Mesenchymal stem cell (in vitro differentiated cells and primary cell): ENCODE measurements at regions not wholly inside any gene's neighbourhood (a gene's known extent, or its start where the extent isn't known, plus 50 kb on each side); places are given as distances from the start of the nearest gene placed in this dataset.

ENCODE experiments used
- DNase-seq: peaks from one replicate; pipeline ENCODE4 v3.0.0-alpha.2; 2013
- H2AFZ ChIP-seq: one replicate; pipeline ENCODE4 v1.6.1; 2013; ENCODE audit warnings: low read depth, mild to moderate bottlenecking, control low read depth, inconsistent platforms, low read length, moderate library complexity
- H2AK5ac ChIP-seq: 2 replicates; pipeline ENCODE4 v1.6.1; 2013; ENCODE audit warnings: low read length, moderate library complexity, mild to moderate bottlenecking, inconsistent platforms; ENCODE audit not compliant: severe bottlenecking
- H2BK120ac ChIP-seq: one replicate; pipeline ENCODE4 v1.6.1; 2013; ENCODE audit warnings: low read depth, mild to moderate bottlenecking, inconsistent platforms, low read length, moderate library complexity
- H2BK12ac ChIP-seq, 2 experiments: one replicate each; pipeline ENCODE4 v1.6.1; 2013; ENCODE audit warnings: inconsistent platforms in 2 of 2, low read length in 2 of 2, mild to moderate bottlenecking in 2 of 2, moderate library complexity in 2 of 2, control low read depth in 1 of 2
- H2BK15ac ChIP-seq: one replicate; pipeline ENCODE4 v1.6.1; 2013; ENCODE audit warnings: mild to moderate bottlenecking, low read depth, inconsistent platforms; ENCODE audit not compliant: poor library complexity, severe bottlenecking
- H2BK5ac ChIP-seq: 2 replicates; pipeline ENCODE4 v1.6.1; 2013; ENCODE audit warnings: low read depth, mild to moderate bottlenecking, low read length, control low read depth, inconsistent platforms; ENCODE audit not compliant: poor library complexity, severe bottlenecking
- H3K14ac ChIP-seq, 2 experiments: one replicate each; pipeline ENCODE4 v1.6.1; 2013; ENCODE audit warnings: inconsistent platforms in 2 of 2, low read length in 2 of 2, control low read depth in 1 of 2, mild to moderate bottlenecking in 1 of 2, moderate library complexity in 1 of 2
- H3K18ac ChIP-seq, 2 experiments: one replicate each; pipeline ENCODE4 v1.6.1; 2013; ENCODE audit warnings: inconsistent platforms in 2 of 2, low read length in 2 of 2, control low read depth in 1 of 2, low read depth in 1 of 2, mild to moderate bottlenecking in 1 of 2
- H3K23ac ChIP-seq, 2 experiments: one replicate each; pipeline ENCODE4 v1.6.1; 2013; ENCODE audit warnings: inconsistent platforms in 2 of 2, low read length in 2 of 2, mild to moderate bottlenecking in 2 of 2, moderate library complexity in 2 of 2, control low read depth in 1 of 2
- H3K27ac ChIP-seq: 2 replicates; pipeline ENCODE4 v1.5.1; 2013; ENCODE audit warnings: mild to moderate bottlenecking, moderate library complexity, low read length, control low read depth, inconsistent platforms; ENCODE audit not compliant: poor library complexity, severe bottlenecking
- H3K27me3 ChIP-seq, 2 experiments: 2 replicates each; pipeline versions ENCODE4 v1.6.1 to v1.7.0; 2013; ENCODE audit warnings: low read length in 2 of 2, mild to moderate bottlenecking in 2 of 2, moderate library complexity in 2 of 2, control low read depth in 1 of 2, inconsistent platforms in 1 of 2; ENCODE audit not compliant: control insufficient read depth in 1 of 2, insufficient read depth in 1 of 2
- H3K36me3 ChIP-seq, 2 experiments: 2 replicates each; pipeline versions ENCODE4 v1.6.1 to v1.7.0; 2013; ENCODE audit warnings: low read length in 2 of 2, control low read depth in 1 of 2, inconsistent platforms in 1 of 2, low read depth in 1 of 2, mild to moderate bottlenecking in 1 of 2; ENCODE audit not compliant: insufficient read depth in 2 of 2, control insufficient read depth in 1 of 2
- H3K4ac ChIP-seq, 2 experiments: one replicate each; pipeline ENCODE4 v1.6.1; 2013; ENCODE audit warnings: inconsistent platforms in 2 of 2, low read length in 2 of 2, mild to moderate bottlenecking in 2 of 2, moderate library complexity in 2 of 2, control low read depth in 1 of 2, low read depth in 1 of 2
- H3K4me1 ChIP-seq: 2 replicates; pipeline ENCODE4 v1.6.1; 2013; ENCODE audit warnings: low read depth, low read length, control low read depth; ENCODE audit not compliant: control insufficient read depth, insufficient read depth
- H3K4me2 ChIP-seq: 2 replicates; pipeline ENCODE4 v1.6.1; 2013; ENCODE audit warnings: low read length, mild to moderate bottlenecking, inconsistent platforms; ENCODE audit not compliant: poor library complexity, severe bottlenecking
- H3K4me3 ChIP-seq, 2 experiments: 2 replicates each; pipeline versions ENCODE4 v1.5.1 to v1.7.0; 2013; ENCODE audit warnings: low read length in 2 of 2, mild to moderate bottlenecking in 2 of 2, control low read depth in 1 of 2, low read depth in 1 of 2; ENCODE audit not compliant: insufficient read depth in 1 of 2
- H3K79me1 ChIP-seq: replicated peaks from 2 replicates; pipeline ENCODE4 v1.6.1; 2013; ENCODE audit warnings: mild to moderate bottlenecking, control low read depth, low read length, inconsistent platforms; ENCODE audit not compliant: poor library complexity, severe bottlenecking
- H3K9ac ChIP-seq: 2 replicates; pipeline ENCODE4 v1.7.0; 2013; ENCODE audit warnings: mild to moderate bottlenecking, low read length, moderate library complexity
- H3K9me3 ChIP-seq: 2 replicates; pipeline ENCODE4 v1.7.0; 2013; ENCODE audit warnings: mild to moderate bottlenecking, low read length; ENCODE audit not compliant: control insufficient read depth
- H4K8ac ChIP-seq: one replicate; pipeline ENCODE4 v1.6.1; 2013; ENCODE audit warnings: inconsistent platforms, mild to moderate bottlenecking, low read length, moderate library complexity
- H4K91ac ChIP-seq: one replicate; pipeline ENCODE4 v1.6.1; 2013; ENCODE audit warnings: mild to moderate bottlenecking, low read length, inconsistent platforms
- WGBS: methylation state at CpG from one replicate; pipeline ENCODE4 v1.1.7; 2013; ENCODE audit warnings: mixed read lengths; 5-methylcytosine and 5-hydroxymethylcytosine counted together

- H3K23ac ChIP-seq = no peak overlapping the region
- H2BK15ac ChIP-seq = no peak overlapping the region
- DNase-seq = no peak
- H3K4me3 ChIP-seq = no peak overlapping the region
- peaks cover 8% of the 10 kb centered on the region for H3K9me3 ChIP-seq
- H3K36me3 ChIP-seq = no peaks in the 10 kb centered on the region
- no peak overlapping the region for H3K4me2 ChIP-seq
- no peak overlapping the region for H2AFZ ChIP-seq
- no peaks in the 10 kb centered on the region for H3K27me3 ChIP-seq
- H2BK120ac ChIP-seq = no peak overlapping the region
- H3K4me1 ChIP-seq = no peaks in the 10 kb centered on the region
- H3K4ac ChIP-seq = no peak overlapping the region
- H2AK5ac ChIP-seq = no peak overlapping the region
- no peak overlapping the region for H3K9ac ChIP-seq
- H2BK12ac ChIP-seq = no peak overlapping the region
- H3K14ac ChIP-seq = no peak overlapping the region
- no peak overlapping the region for H4K8ac ChIP-seq
- no peak overlapping the region for H3K18ac ChIP-seq
- no peak overlapping the region for H3K27ac ChIP-seq
- H4K91ac ChIP-seq = no peak overlapping the region
- no peak overlapping the region for H2BK5ac ChIP-seq
- H3K79me1 ChIP-seq = no peaks in the 10 kb centered on the region
Measured at GRCh38 chr12:83619973-83620372, 933.3 kb downstream of the TMTC2 start.

- H3K4ac ChIP-seq = no peak overlapping the region
- H2BK5ac ChIP-seq = no peak overlapping the region
- H2AFZ ChIP-seq = no peak overlapping the region
- no peaks in the 10 kb centered on the region for H3K36me3 ChIP-seq
- H3K4me2 ChIP-seq = no peak overlapping the region
- H3K9ac ChIP-seq = no peak overlapping the region
- no peaks in the 10 kb centered on the region for H3K79me1 ChIP-seq
- no peak overlapping the region for H2BK12ac ChIP-seq
- no peak overlapping the region for H4K8ac ChIP-seq
- no peak overlapping the region for H2AK5ac ChIP-seq
- no peak overlapping the region for H3K14ac ChIP-seq
- H3K9me3 ChIP-seq = peaks cover 27% of the 10 kb centered on the region
- no peak for DNase-seq
- no peaks in the 10 kb centered on the region for H3K27me3 ChIP-seq
- H2BK120ac ChIP-seq = no peak overlapping the region
- H2BK15ac ChIP-seq = no peak overlapping the region
- no peak overlapping the region for H3K27ac ChIP-seq
- H3K4me3 ChIP-seq = no peak overlapping the region
- no peak overlapping the region for H4K91ac ChIP-seq
- no peak overlapping the region for H3K23ac ChIP-seq
- WGBS = 69% methylated on average over 1 of the region's 1 CpG
- no peak overlapping the region for H3K18ac ChIP-seq
- H3K4me1 ChIP-seq = no peaks in the 10 kb centered on the region
Measured at GRCh38 chr12:83615152-83615551, 928.4 kb downstream of the TMTC2 start.

GRCh38 chr12:83613586-83614110, 926.9 kb downstream of the TMTC2 start:
- Histone ChIP-seq H3K36me3 (no peaks in the 10 kb centered on the region), H3K79me1 (no peaks in the 10 kb centered on the region), H2AFZ (no peak overlapping the region), H4K91ac (no peak overlapping the region), H2BK15ac (no peak overlapping the region), H2BK120ac (no peak overlapping the region), H3K27me3 (no peaks in the 10 kb centered on the region), H3K4me3 (no peak overlapping the region), H2BK5ac (no peak overlapping the region), H2AK5ac (no peak overlapping the region), H3K18ac (no peak overlapping the region), H3K4me2 (no peak overlapping the region), H3K27ac (no peak overlapping the region), H4K8ac (no peak overlapping the region), H3K9me3 (peaks cover 27% of the 10 kb centered on the region), H3K9ac (no peak overlapping the region), H3K23ac (no peak overlapping the region), H3K4ac (no peak overlapping the region), H2BK12ac (no peak overlapping the region), H3K4me1 (no peaks in the 10 kb centered on the region), H3K14ac (no peak overlapping the region)
- 59% methylated on average over 2 of the region's 3 CpGs for WGBS
- no peak for DNase-seq

GRCh38 chr12:83603106-83603505, 916.4 kb downstream of the TMTC2 start:
- H3K36me3 ChIP-seq = no peaks in the 10 kb centered on the region
- no peak overlapping the region for H2BK120ac ChIP-seq
- H3K4me2 ChIP-seq = no peak overlapping the region
- H3K9me3 ChIP-seq = peaks cover 39% of the 10 kb centered on the region
- no peak overlapping the region for H3K4me3 ChIP-seq
- no peak overlapping the region for H4K8ac ChIP-seq
- H3K4ac ChIP-seq = no peak overlapping the region
- WGBS = 100% methylated on average over 1 of the region's 1 CpG
- no peak overlapping the region for H3K14ac ChIP-seq
- no peak overlapping the region for H4K91ac ChIP-seq
- no peak overlapping the region for H2AK5ac ChIP-seq
- no peak overlapping the region for H2AFZ ChIP-seq
- no peak overlapping the region for H2BK5ac ChIP-seq
- H3K79me1 ChIP-seq = no peaks in the 10 kb centered on the region
- DNase-seq = no peak
- no peaks in the 10 kb centered on the region for H3K27me3 ChIP-seq
- no peak overlapping the region for H3K18ac ChIP-seq
- no peak overlapping the region for H2BK15ac ChIP-seq
- H3K27ac ChIP-seq = no peak overlapping the region
- H3K23ac ChIP-seq = no peak overlapping the region
- H3K4me1 ChIP-seq = no peaks in the 10 kb centered on the region
- H3K9ac ChIP-seq = no peak overlapping the region
- H2BK12ac ChIP-seq = no peak overlapping the region
